Hepatic stellate cell (primary cell): ENCODE measurements at regions not wholly inside any gene's neighbourhood (a gene's known extent, or its start where the extent isn't known, plus 50 kb on each side); places are given as distances from the start of the nearest gene placed in this dataset.
"Not testable (repeated sequence)": the region's sequence is repeated elsewhere in the genome, so short reads cannot be mapped to it uniquely, and the experiment has no call there.

ENCODE experiments used
- DNase-seq: peaks from one replicate; pipeline ENCODE4 v3.0.0; 2011; ENCODE audit warnings: low spot score

GRCh38 chr15:29648415-29648814 is 173.9 kb downstream of the TJP1 start:
- DNase-seq, result not testable (repeated sequence)

- no peak for DNase-seq
Observed at GRCh38 chr15:29645841-29646240, 176.4 kb downstream of the TJP1 start.

- not testable (repeated sequence) for DNase-seq
Observed at GRCh38 chr15:29644361-29644760, 177.9 kb downstream of the TJP1 start.

GRCh38 chr15:29638781-29639180 is 183.5 kb downstream of the TJP1 start:
- DNase-seq, result no peak

- no peak for DNase-seq
Observed at GRCh38 chr15:29638011-29638410, 184.3 kb downstream of the TJP1 start.

GRCh38 chr15:29637555-29637954 is 184.7 kb downstream of the TJP1 start:
- DNase-seq, result no peak

- DNase-seq, result no peak
Observed at GRCh38 chr15:29636921-29637320, 185.3 kb downstream of the TJP1 start.

GRCh38 chr15:29636140-29636539 is 186.1 kb downstream of the TJP1 start:
- no peak for DNase-seq

GRCh38 chr15:29635513-29636098 is 186.7 kb downstream of the TJP1 start:
- no peak for DNase-seq

- DNase-seq, result no peak
Observed at GRCh38 chr15:29633971-29634370, 188.3 kb downstream of the TJP1 start.

GRCh38 chr15:29632671-29633406 is 189.4 kb downstream of the TJP1 start:
- no peak for DNase-seq

- DNase-seq, result no peak
Observed at GRCh38 chr15:29631076-29632070, 190.9 kb downstream of the TJP1 start.

- no peak for DNase-seq
Observed at GRCh38 chr15:29624271-29624670, 198.0 kb downstream of the TJP1 start.

GRCh38 chr15:29623116-29623639 is 199.1 kb downstream of the TJP1 start:
- no peak for DNase-seq

GRCh38 chr15:29622637-29623036 is 199.6 kb downstream of the TJP1 start:
- DNase-seq, result no peak

- no peak for DNase-seq
Observed at GRCh38 chr15:29621616-29622015, 200.7 kb downstream of the TJP1 start.

- no peak for DNase-seq
Observed at GRCh38 chr15:29618586-29618985, 203.7 kb downstream of the TJP1 start.

- no peak for DNase-seq
Observed at GRCh38 chr15:29616512-29616911, 205.8 kb downstream of the TJP1 start.

- no peak for DNase-seq
Observed at GRCh38 chr15:29615791-29616190, 206.5 kb downstream of the TJP1 start.

GRCh38 chr15:29613951-29614382 is 208.3 kb downstream of the TJP1 start:
- no peak for DNase-seq

GRCh38 chr15:29612701-29613100 is 209.6 kb downstream of the TJP1 start:
- peak; percentile 41 for DNase-seq

GRCh38 chr15:29612096-29612495 is 210.2 kb downstream of the TJP1 start:
- DNase-seq, result peak; percentile 89
